ENCODE measurements at regions not wholly inside any gene's neighbourhood (a gene's known extent, or its start where the extent isn't known, plus 50 kb on each side); places are given as distances from the start of the nearest gene placed in this dataset.
A peak's percentile ranks its signal among the peaks of the same experiment; 100 is the strongest.

GRCh38 chr5:173767574-173768266 is 120.4 kb upstream of the CPEB4 start (continued):
- TF ChIP-seq, protein P1, sequence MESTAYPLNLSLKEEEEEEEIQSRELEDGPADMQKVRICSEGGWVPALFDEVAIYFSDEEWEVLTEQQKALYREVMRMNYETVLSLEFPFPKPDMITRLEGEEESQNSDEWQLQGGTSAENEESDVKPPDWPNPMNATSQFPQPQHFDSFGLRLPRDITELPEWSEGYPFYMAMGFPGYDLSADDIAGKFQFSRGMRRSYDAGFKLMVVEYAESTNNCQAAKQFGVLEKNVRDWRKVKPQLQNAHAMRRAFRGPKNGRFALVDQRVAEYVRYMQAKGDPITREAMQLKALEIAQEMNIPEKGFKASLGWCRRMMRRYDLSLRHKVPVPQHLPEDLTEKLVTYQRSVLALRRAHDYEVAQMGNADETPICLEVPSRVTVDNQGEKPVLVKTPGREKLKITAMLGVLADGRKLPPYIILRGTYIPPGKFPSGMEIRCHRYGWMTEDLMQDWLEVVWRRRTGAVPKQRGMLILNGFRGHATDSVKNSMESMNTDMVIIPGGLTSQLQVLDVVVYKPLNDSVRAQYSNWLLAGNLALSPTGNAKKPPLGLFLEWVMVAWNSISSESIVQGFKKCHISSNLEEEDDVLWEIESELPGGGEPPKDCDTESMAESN (CRISPR knock-in tag; conservative IDR thresholded peaks at IDR 0.05), result no peak
- no peak for TF ChIP-seq RFX1 (IDR thresholded peaks at IDR 0.05)
- no peak for TF ChIP-seq POLR2A (IDR thresholded peaks at IDR 0.05; ENCODE audit: insufficient read depth in 1 of 2, low read depth in 2 of 2, low read length in 2 of 2)
- TF ChIP-seq ZFX (CRISPR knock-in tag; IDR thresholded peaks at IDR 0.05; ENCODE audit: low read depth), result peak; percentile 36; the same call in 1 of the 2 replicates
- TF ChIP-seq NR2C2 (CRISPR knock-in tag; IDR thresholded peaks at IDR 0.05; ENCODE audit: borderline replicate concordance), result peak; percentile 42; the same call in 1 of the 2 replicates
- no peak for TF ChIP-seq ZNF724P (CRISPR knock-in tag; IDR thresholded peaks at IDR 0.05; ENCODE audit: borderline replicate concordance)
- TF ChIP-seq ZNF546 (CRISPR knock-in tag; conservative IDR thresholded peaks at IDR 0.05), result no peak
- TF ChIP-seq ATF7-NPFF (CRISPR knock-in tag; IDR thresholded peaks at IDR 0.05; ENCODE audit: low read depth), result no peak
- TF ChIP-seq ZNF318 (CRISPR knock-in tag; IDR thresholded peaks at IDR 0.05), result no peak
- TF ChIP-seq SMC3 (IDR thresholded peaks at IDR 0.05; ENCODE audit: low read length), result no peak
- TF ChIP-seq SMAD3 (CRISPR knock-in tag; IDR thresholded peaks at IDR 0.05), result no peak
- TF ChIP-seq NBN (conservative IDR thresholded peaks at IDR 0.05), result no peak
- no peak for TF ChIP-seq ZNF160 (CRISPR knock-in tag; IDR thresholded peaks at IDR 0.05)
- no peak for TF ChIP-seq ZNF891 (CRISPR knock-in tag; IDR thresholded peaks at IDR 0.05)
- TF ChIP-seq ZNF256 (CRISPR knock-in tag; conservative IDR thresholded peaks at IDR 0.05), result no peak
- TF ChIP-seq, protein P2, sequence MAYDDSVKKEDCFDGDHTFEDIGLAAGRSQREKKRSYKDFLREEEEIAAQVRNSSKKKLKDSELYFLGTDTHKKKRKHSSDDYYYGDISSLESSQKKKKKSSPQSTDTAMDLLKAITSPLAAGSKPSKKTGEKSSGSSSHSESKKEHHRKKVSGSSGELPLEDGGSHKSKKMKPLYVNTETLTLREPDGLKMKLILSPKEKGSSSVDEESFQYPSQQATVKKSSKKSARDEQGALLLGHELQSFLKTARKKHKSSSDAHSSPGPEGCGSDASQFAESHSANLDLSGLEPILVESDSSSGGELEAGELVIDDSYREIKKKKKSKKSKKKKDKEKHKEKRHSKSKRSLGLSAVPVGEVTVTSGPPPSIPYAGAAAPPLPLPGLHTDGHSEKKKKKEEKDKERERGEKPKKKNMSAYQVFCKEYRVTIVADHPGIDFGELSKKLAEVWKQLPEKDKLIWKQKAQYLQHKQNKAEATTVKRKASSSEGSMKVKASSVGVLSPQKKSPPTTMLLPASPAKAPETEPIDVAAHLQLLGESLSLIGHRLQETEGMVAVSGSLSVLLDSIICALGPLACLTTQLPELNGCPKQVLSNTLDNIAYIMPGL (CRISPR knock-in tag; IDR thresholded peaks at IDR 0.05; ENCODE audit: borderline replicate concordance in 1 of 2, low read depth in 1 of 2), result no peak

All from HepG2 (cell line).